HepG2 (cell line): ENCODE measurements at regions not wholly inside any gene's neighbourhood (a gene's known extent, or its start where the extent isn't known, plus 50 kb on each side); places are given as distances from the start of the nearest gene placed in this dataset.
A peak's percentile ranks its signal among the peaks of the same experiment; 100 is the strongest.

ENCODE experiments used
- ATAC-seq: fragments of 200-7000 bp; cut with Tn5 transposase; 3 replicates; pipeline ENCODE4 v1.9.1; 2020; ENCODE audit warnings: mild to moderate bottlenecking, moderate library complexity
- BruUV-seq: library from RNA; stranded (reverse); fragments of 400-500 nt; replicated peaks from 2 replicates; lab custom pipeline; 2021; lab: Mats Ljungman, UMichigan
- CTCF ChIA-PET: fragments of 300-600 bp; formaldehyde crosslinking; extraction: SDS; loops from one replicate; lab custom pipeline; 2021; ENCODE audit warnings: low total read pairs, inconsistent platforms, low intra/inter-chr PET ratio; lab: Yijun Ruan, JAX
- POLR2A ChIA-PET: fragments of 350-600 bp; sonication (Branson Sonifier 250); formaldehyde crosslinking; loops from one replicate; lab custom pipeline; 2020; ENCODE audit warnings: antibody characterized with exemption, inconsistent platforms; lab: Yijun Ruan, JAX
- DNase-seq: peaks from one replicate; pipeline ENCODE4 v3.0.0-alpha.2; 2015; ENCODE audit warnings: low spot score
- FAIRE-seq: peaks from 3 replicates; lab custom pipeline; 2011; peaks lifted over from hg19 to GRCh38; lab: Jason Lieb, UNC
- H2AFZ ChIP-seq: one replicate; pipeline ENCODE4 v1.6.1; 2011; ENCODE audit warnings: low read length, inconsistent platforms
- H3K27ac ChIP-seq: fragments of 300-600 bp; 3 replicates; pipeline ENCODE4 v1.8.0; 2011; ENCODE audit warnings: mixed run types, mild to moderate bottlenecking, mixed read lengths, low read length, inconsistent platforms; ENCODE audit not compliant: insufficient read depth; ENCODE audit errors: extremely low read length
- H3K27me3 ChIP-seq, 2 experiments: fragments of 200-600 bp in 1 of 2; 2 replicates in 1 of 2; 3 replicates in 1 of 2; pipeline versions ENCODE4 v1.6.0 to v1.8.0; 2011; ENCODE audit warnings: low read length in 2 of 2, mild to moderate bottlenecking in 2 of 2, moderate library complexity in 2 of 2, inconsistent platforms in 1 of 2; ENCODE audit not compliant: insufficient read depth in 2 of 2, control insufficient read depth in 1 of 2
- H3K36me3 ChIP-seq, 2 experiments: fragments of 200-600 bp in 1 of 2; replicated peaks in 1 of 2; 2 replicates in 1 of 2; 3 replicates in 1 of 2; pipeline versions ENCODE4 v1.5.1 to v1.8.0; 2011; ENCODE audit warnings: low read length in 2 of 2, inconsistent platforms in 1 of 2; ENCODE audit not compliant: insufficient read depth in 2 of 2, control insufficient read depth in 1 of 2
- H3K4me1 ChIP-seq: 2 replicates; pipeline ENCODE4 v1.5.1; 2012; ENCODE audit warnings: low read length, inconsistent platforms; ENCODE audit not compliant: insufficient read depth
- H3K4me2 ChIP-seq: 2 replicates; pipeline ENCODE4 v1.6.0; 2011; ENCODE audit warnings: low read depth, low read length, inconsistent platforms
- H3K4me3 ChIP-seq, 3 experiments: fragments of 200-600 bp in 1 of 3; sonication (generic), shearing (Covaris generic) in 1 of 3; replicated peaks in 1 of 3; 2 replicates each; pipeline ENCODE4 v1.5.1; 2011 to 2016; ENCODE audit warnings: low read length in 3 of 3, inconsistent platforms in 2 of 3, low read depth in 2 of 3, mild to moderate bottlenecking in 2 of 3, control low read depth in 1 of 3, mixed read lengths in 1 of 3; ENCODE audit not compliant: insufficient read depth in 1 of 3
- H3K79me2 ChIP-seq: one replicate; pipeline ENCODE4 v1.6.1; 2011; ENCODE audit warnings: low read length, inconsistent platforms; ENCODE audit not compliant: insufficient read depth
- H3K9ac ChIP-seq: 2 replicates; pipeline ENCODE4 v1.6.0; 2011; ENCODE audit warnings: mild to moderate bottlenecking, low read depth, low read length, inconsistent platforms; ENCODE audit not compliant: insufficient read depth
- H3K9me3 ChIP-seq: 2 replicates; pipeline ENCODE4 v1.5.1; 2012; ENCODE audit warnings: mild to moderate bottlenecking, low read length
- H4K20me1 ChIP-seq: 2 replicates; pipeline ENCODE4 v1.6.0; 2011; ENCODE audit warnings: inconsistent platforms, mild to moderate bottlenecking, low read length, moderate library complexity; ENCODE audit not compliant: insufficient read depth
- AGO2 ChIP-seq: fragments of 200-400 bp; formaldehyde crosslinking; optimal IDR thresholded peaks from 2 replicates; pipeline ENCODE3; 2017; ENCODE audit warnings: mild to moderate bottlenecking, low read depth, low read length, moderate library complexity
- HNRNPK ChIP-seq: fragments of 200-400 bp; formaldehyde crosslinking; IDR thresholded peaks from 2 replicates; pipeline ENCODE4 v1.6.1; 2018; ENCODE audit warnings: low read length, low read depth, moderate library complexity, mild to moderate bottlenecking; ENCODE audit not compliant: poor library complexity, severe bottlenecking
- IKZF1 ChIP-seq: fragments of 450-650 bp; IDR thresholded peaks from 2 replicates; pipeline ENCODE4 v1.7.1; 2016
- KLF11 ChIP-seq: IDR thresholded peaks from 2 replicates; pipeline ENCODE4 v1.6.1; 2016; ENCODE audit warnings: missing compliant biosample characterization
- MEIS1 ChIP-seq: sonication (generic); formaldehyde crosslinking; IDR thresholded peaks from 2 replicates; pipeline ENCODE4 v1.9.0; 2021; ENCODE audit warnings: mild to moderate bottlenecking, missing genetic modification reagents, moderate library complexity, borderline replicate concordance
- NR3C1 ChIP-seq: sonication (generic); formaldehyde crosslinking; IDR thresholded peaks from 2 replicates; pipeline ENCODE4 v1.4.0; 2020; ENCODE audit warnings: missing genetic modification reagents
- SALL2 ChIP-seq: sonication (generic); formaldehyde crosslinking; IDR thresholded peaks from 2 replicates; pipeline ENCODE4 v1.8.1; 2023; ENCODE audit warnings: mild to moderate bottlenecking, missing genetic modification reagents, inconsistent platforms
- ZNF160 ChIP-seq: sonication (generic); formaldehyde crosslinking; IDR thresholded peaks from 2 replicates; pipeline ENCODE4 v1.8.0; 2022; ENCODE audit warnings: mild to moderate bottlenecking, inconsistent platforms, missing genetic modification reagents
- ZNF550 ChIP-seq: sonication (generic); formaldehyde crosslinking; IDR thresholded peaks from 2 replicates; pipeline ENCODE4 v1.4.0; 2020; ENCODE audit warnings: mild to moderate bottlenecking, missing genetic modification reagents, borderline replicate concordance
- ZNF761 ChIP-seq: sonication (generic); formaldehyde crosslinking; conservative IDR thresholded peaks from 2 replicates; pipeline ENCODE4 v1.4.0; 2020; ENCODE audit warnings: mild to moderate bottlenecking, missing genetic modification reagents
- ZNF768 ChIP-seq: sonication (generic); formaldehyde crosslinking; IDR thresholded peaks from 2 replicates; pipeline ENCODE4 v1.4.0; 2020; ENCODE audit warnings: missing genetic modification reagents
- WGBS: methylation state at CpG from one replicate; pipeline ENCODE4 v1.1.6; 2017; ENCODE audit warnings: low lambda C conversion rate; 5-methylcytosine and 5-hydroxymethylcytosine counted together
- in situ Hi-C: cut with HindIII; loops from 2 replicates; pipeline ENCODE4 v1.10.0; 2017; ENCODE audit warnings: low pct_unique_long_range_greater_than_20kb; ENCODE audit not compliant: extremely low pct_ligation_motif_present
- intact Hi-C: fragments of 100-400 bp; cut with micrococcal nuclease; formaldehyde crosslinking; loops from one replicate; pipeline ENCODE4 v1.10.0; 2022; ENCODE audit not compliant: unreplicated experiment
- TF ChIP-seq, protein P1 (sequence below): sonication (generic); formaldehyde crosslinking; IDR thresholded peaks from 2 replicates; pipeline ENCODE4 v1.8.1; 2023; ENCODE audit warnings: mild to moderate bottlenecking, inconsistent platforms, moderate library complexity, missing genetic modification reagents, borderline replicate concordance
- TF ChIP-seq, protein P2 (sequence below): sonication (generic); formaldehyde crosslinking; IDR thresholded peaks from 2 replicates; pipeline ENCODE4 v1.8.1; 2022; ENCODE audit warnings: low read depth, mild to moderate bottlenecking, missing genetic modification reagents
- TF ChIP-seq, protein P3 (sequence below): sonication (generic); formaldehyde crosslinking; IDR thresholded peaks from 2 replicates; pipeline ENCODE4 v1.5.0; 2020; ENCODE audit warnings: missing genetic modification reagents
- TF ChIP-seq, protein P4 (sequence below): sonication (generic); formaldehyde crosslinking; IDR thresholded peaks from 2 replicates; pipeline ENCODE4 v1.5.0; 2020; ENCODE audit warnings: missing genetic modification reagents

DNA sequence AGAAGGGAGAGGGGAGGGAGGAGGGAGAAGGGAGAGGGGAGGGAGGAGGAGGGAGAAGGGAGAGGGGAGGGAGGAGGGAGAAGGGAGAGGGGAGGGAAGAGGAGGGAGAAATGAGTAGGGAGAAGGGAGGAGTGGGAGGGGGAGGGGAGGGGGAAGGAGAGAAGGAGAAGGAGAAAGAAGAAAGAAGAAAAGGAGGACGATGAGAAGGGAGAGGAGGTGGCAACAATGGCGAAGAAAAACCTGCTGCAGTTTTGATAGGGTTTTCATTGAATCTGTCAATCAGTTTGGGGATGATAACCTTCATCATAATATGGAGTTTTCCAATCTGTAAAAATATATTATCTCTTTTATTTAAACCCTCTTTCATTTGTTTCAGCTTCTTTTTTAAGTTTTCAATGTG, 185.2 kb downstream of the ADAM29 start (continued):
- TF ChIP-seq, protein P1, sequence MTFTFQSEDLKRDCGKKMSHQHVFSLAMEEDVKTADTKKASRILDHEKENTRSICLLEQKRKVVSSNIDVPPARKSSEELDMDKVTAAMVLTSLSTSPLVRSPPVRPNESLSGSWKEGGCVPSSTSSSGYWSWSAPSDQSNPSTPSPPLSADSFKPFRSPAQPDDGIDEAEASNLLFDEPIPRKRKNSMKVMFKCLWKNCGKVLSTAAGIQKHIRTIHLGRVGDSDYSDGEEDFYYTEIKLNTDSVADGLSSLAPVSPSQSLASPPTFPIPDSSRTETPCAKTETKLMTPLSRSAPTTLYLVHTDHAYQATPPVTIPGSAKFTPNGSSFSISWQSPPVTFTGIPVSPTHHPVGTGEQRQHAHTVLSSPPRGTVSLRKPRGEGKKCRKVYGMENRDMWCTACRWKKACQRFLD, result no peak
- peak; percentile 86 for TF ChIP-seq HNRNPK
- TF ChIP-seq AGO2, result no peak
- TF ChIP-seq MEIS1 (CRISPR knock-in tag), result no peak

DNA sequence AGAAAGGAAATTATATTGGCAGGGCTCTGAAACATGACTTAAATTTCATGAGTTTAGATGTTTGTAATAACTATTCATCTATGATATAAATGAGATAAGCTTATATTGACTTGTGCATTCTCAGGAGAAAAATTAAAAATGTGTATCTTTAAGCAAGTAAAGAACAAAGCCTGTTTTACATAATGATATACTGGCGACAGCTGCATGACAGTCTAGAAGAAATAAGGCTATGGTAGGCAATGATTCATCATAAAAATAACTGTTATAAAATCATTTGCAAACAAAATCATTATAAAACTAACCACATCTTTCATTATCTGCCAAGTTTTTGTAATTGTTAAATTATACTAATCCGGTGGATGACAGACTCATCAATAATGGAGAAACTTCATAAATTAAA, 188.1 kb downstream of the ADAM29 start:
- WGBS, result 26% methylated on average over 2 of the region's 2 CpGs
- Histone ChIP-seq H3K27ac (no peak overlapping the region), H3K79me2 (no peaks in the 10 kb centered on the region), H3K9me3 (peaks cover 80% of the 10 kb centered on the region), H3K4me3 (0 out of 6 replicates have a peak overlapping the region, but pooled peaks of 1 of the 3 experiments have one; percentile 21), H3K4me1 (no peaks in the 10 kb centered on the region), H3K27me3 (no peaks in the 10 kb centered on the region), H3K9ac (no peak overlapping the region), H2AFZ (no peak overlapping the region), H3K4me2 (no peak overlapping the region), H4K20me1 (no peaks in the 10 kb centered on the region), H3K36me3 (no peaks in the 10 kb centered on the region)
- ChIA-PET POLR2A (no interaction called here), CTCF (no interaction called here)
- intact Hi-C loops, result no loop called here
- in situ Hi-C loops, result no loop called here
- no TSS peak for BruUV-seq
- no peak for ATAC-seq
- no peak for FAIRE-seq
- no peak for DNase-seq
- TF ChIP-seq ZNF768 (CRISPR knock-in tag) (no peak), SALL2 (CRISPR knock-in tag) (no peak), ZNF550 (CRISPR knock-in tag) (no peak), IKZF1 (no peak), ZNF160 (no peak), NR3C1 (CRISPR knock-in tag) (no peak), KLF11 (CRISPR knock-in tag) (no peak), ZNF761 (CRISPR knock-in tag) (no peak)
- TF ChIP-seq, protein P1, result no peak
- TF ChIP-seq, protein P2, sequence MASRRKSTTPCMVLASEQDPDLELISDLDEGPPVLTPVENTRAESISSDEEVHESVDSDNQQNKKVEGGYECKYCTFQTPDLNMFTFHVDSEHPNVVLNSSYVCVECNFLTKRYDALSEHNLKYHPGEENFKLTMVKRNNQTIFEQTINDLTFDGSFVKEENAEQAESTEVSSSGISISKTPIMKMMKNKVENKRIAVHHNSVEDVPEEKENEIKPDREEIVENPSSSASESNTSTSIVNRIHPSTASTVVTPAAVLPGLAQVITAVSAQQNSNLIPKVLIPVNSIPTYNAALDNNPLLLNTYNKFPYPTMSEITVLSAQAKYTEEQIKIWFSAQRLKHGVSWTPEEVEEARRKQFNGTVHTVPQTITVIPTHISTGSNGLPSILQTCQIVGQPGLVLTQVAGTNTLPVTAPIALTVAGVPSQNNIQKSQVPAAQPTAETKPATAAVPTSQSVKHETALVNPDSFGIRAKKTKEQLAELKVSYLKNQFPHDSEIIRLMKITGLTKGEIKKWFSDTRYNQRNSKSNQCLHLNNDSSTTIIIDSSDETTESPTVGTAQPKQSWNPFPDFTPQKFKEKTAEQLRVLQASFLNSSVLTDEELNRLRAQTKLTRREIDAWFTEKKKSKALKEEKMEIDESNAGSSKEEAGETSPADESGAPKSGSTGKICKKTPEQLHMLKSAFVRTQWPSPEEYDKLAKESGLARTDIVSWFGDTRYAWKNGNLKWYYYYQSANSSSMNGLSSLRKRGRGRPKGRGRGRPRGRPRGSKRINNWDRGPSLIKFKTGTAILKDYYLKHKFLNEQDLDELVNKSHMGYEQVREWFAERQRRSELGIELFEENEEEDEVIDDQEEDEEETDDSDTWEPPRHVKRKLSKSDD (CRISPR knock-in tag), result no peak
- TF ChIP-seq, protein P3, sequence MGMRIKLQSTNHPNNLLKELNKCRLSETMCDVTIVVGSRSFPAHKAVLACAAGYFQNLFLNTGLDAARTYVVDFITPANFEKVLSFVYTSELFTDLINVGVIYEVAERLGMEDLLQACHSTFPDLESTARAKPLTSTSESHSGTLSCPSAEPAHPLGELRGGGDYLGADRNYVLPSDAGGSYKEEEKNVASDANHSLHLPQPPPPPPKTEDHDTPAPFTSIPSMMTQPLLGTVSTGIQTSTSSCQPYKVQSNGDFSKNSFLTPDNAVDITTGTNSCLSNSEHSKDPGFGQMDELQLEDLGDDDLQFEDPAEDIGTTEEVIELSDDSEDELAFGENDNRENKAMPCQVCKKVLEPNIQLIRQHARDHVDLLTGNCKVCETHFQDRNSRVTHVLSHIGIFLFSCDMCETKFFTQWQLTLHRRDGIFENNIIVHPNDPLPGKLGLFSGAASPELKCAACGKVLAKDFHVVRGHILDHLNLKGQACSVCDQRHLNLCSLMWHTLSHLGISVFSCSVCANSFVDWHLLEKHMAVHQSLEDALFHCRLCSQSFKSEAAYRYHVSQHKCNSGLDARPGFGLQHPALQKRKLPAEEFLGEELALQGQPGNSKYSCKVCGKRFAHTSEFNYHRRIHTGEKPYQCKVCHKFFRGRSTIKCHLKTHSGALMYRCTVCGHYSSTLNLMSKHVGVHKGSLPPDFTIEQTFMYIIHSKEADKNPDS (CRISPR knock-in tag), result no peak
- TF ChIP-seq, protein P4, sequence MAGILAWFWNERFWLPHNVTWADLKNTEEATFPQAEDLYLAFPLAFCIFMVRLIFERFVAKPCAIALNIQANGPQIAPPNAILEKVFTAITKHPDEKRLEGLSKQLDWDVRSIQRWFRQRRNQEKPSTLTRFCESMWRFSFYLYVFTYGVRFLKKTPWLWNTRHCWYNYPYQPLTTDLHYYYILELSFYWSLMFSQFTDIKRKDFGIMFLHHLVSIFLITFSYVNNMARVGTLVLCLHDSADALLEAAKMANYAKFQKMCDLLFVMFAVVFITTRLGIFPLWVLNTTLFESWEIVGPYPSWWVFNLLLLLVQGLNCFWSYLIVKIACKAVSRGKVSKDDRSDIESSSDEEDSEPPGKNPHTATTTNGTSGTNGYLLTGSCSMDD, result no peak
